MM.1S (cell line): ENCODE measurements at regions not wholly inside any gene's neighbourhood (a gene's known extent, or its start where the extent isn't known, plus 50 kb on each side); places are given as distances from the start of the nearest gene placed in this dataset.

ENCODE experiments used
- DNase-seq: peaks from one replicate; pipeline ENCODE4 v3.0.0-alpha.2; 2015
- H2AFZ ChIP-seq: fragments of 300-600 bp; sonication (generic); 2 replicates; pipeline ENCODE4 v1.6.0; 2016; ENCODE audit warnings: antibody characterized with exemption, low read length
- H3F3A ChIP-seq: fragments of 300-600 bp; sonication (generic); 2 replicates; pipeline ENCODE4 v1.6.1; 2016; ENCODE audit warnings: mild to moderate bottlenecking, antibody characterized with exemption, low read length, moderate library complexity, mixed read lengths; ENCODE audit not compliant: insufficient read depth
- H3K27ac ChIP-seq: fragments of 300-600 bp; sonication (generic); 2 replicates; pipeline ENCODE4 v1.5.1; 2016; ENCODE audit warnings: mild to moderate bottlenecking, low read length
- H3K27me3 ChIP-seq: fragments of 300-600 bp; sonication (generic); replicated peaks from 2 replicates; pipeline ENCODE4 v1.6.0; 2016; ENCODE audit warnings: low read length; ENCODE audit not compliant: insufficient read depth
- H3K36me3 ChIP-seq: fragments of 300-600 bp; sonication (generic); replicated peaks from 2 replicates; pipeline ENCODE4 v1.6.1; 2016; ENCODE audit warnings: mild to moderate bottlenecking, low read length, mixed read lengths; ENCODE audit not compliant: insufficient read depth
- H3K4me1 ChIP-seq: fragments of 300-600 bp; sonication (generic); 2 replicates; pipeline ENCODE4 v1.6.1; 2016; ENCODE audit warnings: low read length, mixed read lengths
- H3K4me2 ChIP-seq: fragments of 300-600 bp; sonication (generic); 2 replicates; pipeline ENCODE4 v1.6.0; 2016; ENCODE audit warnings: low read depth, low read length
- H3K4me3 ChIP-seq: fragments of 300-600 bp; sonication (generic); 2 replicates; pipeline ENCODE4 v1.5.1; 2016; ENCODE audit warnings: low read length, mixed read lengths
- H3K79me2 ChIP-seq: fragments of 300-600 bp; sonication (generic); 2 replicates; pipeline ENCODE4 v1.6.1; 2016; ENCODE audit warnings: mixed run types, low read length, mixed read lengths
- H3K9ac ChIP-seq: fragments of 300-600 bp; sonication (generic); 2 replicates; pipeline ENCODE4 v1.6.1; 2016; ENCODE audit warnings: low read length, mixed read lengths
- H3K9me2 ChIP-seq: fragments of 300-600 bp; sonication (generic); replicated peaks from 2 replicates; pipeline ENCODE4 v1.6.1; 2016; ENCODE audit warnings: mild to moderate bottlenecking, low read length, mixed read lengths; ENCODE audit not compliant: insufficient read depth
- H3K9me3 ChIP-seq: fragments of 300-600 bp; sonication (generic); replicated peaks from 2 replicates; pipeline ENCODE4 v1.6.1; 2016; ENCODE audit warnings: mild to moderate bottlenecking, low read length, mixed read lengths; ENCODE audit not compliant: insufficient read depth
- H4K20me1 ChIP-seq: fragments of 300-600 bp; sonication (generic); 2 replicates; pipeline ENCODE4 v1.6.1; 2016; ENCODE audit warnings: mild to moderate bottlenecking, low read length, moderate library complexity, mixed read lengths; ENCODE audit not compliant: insufficient read depth
- EZH2 ChIP-seq: fragments of 300-600 bp; sonication (generic); optimal IDR thresholded peaks from 2 replicates; pipeline ENCODE3; 2017; ENCODE audit warnings: low read depth, mild to moderate bottlenecking, antibody characterized with exemption, low read length, mixed read lengths
- EZH2phosphoT487 ChIP-seq: fragments of 300-600 bp; sonication (generic); IDR thresholded peaks from 2 replicates; pipeline ENCODE4 v1.6.1; 2018; ENCODE audit warnings: antibody characterized with exemption, low read length
- TF ChIP-seq, protein P1 (sequence below): fragments of 300-600 bp; sonication (generic); IDR thresholded peaks from 2 replicates; pipeline ENCODE4 v1.5.1; 2016; ENCODE audit warnings: antibody characterized with exemption, low read length, mixed read lengths

DNA sequence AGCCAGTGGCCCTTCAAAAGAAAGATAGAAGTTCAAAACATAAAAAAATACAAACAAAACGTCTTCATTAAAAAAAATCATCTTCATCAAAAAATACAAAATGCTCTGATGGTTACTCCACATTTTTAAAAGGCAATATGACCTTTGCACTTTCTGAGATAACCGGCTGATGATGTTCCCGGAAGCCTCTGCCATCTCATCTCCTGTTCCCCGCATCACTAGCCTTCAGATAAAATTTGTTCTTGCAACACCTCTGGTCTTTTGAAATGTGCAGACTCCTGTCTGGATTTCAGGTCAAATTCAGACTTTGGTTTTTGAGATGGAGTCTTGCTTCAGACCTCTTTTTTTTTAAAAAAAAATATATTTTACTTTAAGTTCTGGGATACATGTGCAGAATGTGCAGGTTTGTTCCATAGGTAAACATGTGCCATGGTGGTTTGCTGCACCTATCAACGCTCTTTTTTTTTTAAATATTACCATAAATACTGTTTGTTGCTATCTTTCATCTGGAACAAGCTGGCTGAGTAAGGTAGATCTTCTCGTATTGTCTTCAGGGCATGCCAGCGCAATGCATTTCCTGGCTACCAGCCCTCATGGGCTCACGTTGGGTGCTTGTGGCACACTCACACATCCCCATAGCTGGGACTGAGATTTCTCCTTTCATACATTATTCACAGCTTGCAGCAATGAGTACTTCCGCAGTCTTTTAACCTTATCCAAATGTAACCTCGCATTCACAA lies 418.9 kb upstream of the ARGLU1 start:
- Histone ChIP-seq H3K27me3 (no peaks in the 10 kb centered on the region), H3K9ac (no peak overlapping the region), H3K4me2 (no peak overlapping the region), H3K4me1 (no peaks in the 10 kb centered on the region), H3K79me2 (no peaks in the 10 kb centered on the region), H2AFZ (no peak overlapping the region), H3K27ac (no peak overlapping the region), H3K4me3 (no peak overlapping the region), H3K36me3 (no peaks in the 10 kb centered on the region), H3F3A (no peaks in the 10 kb centered on the region), H3K9me2 (no peaks in the 10 kb centered on the region), H4K20me1 (no peaks in the 10 kb centered on the region), H3K9me3 (no peaks in the 10 kb centered on the region)
- TF ChIP-seq EZH2, result no peak
- DNase-seq, result no peak

DNA sequence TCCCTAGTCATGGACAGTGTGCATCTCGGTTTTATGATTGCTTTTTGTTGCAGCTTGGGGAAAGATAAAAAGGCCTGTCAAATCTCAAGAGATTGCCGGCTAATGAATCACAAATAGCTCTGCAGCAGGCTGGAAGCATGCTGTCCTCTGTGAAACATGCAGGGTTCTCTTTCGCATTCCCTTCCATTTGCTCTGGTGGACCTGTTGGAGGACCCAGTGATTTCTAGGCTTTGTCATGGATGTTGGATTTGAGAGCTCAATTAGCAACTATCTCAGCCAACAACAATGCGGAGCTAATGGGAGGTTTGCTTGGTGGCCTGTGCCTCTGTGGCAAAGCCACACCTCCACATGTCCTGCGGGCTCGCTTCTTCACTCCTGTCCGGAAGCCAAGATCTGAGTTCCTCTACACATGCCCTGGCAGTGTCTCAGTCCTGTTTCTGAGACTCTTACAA lies 418.1 kb upstream of the ARGLU1 start:
- Histone ChIP-seq H2AFZ (no peak overlapping the region), H3K4me3 (no peak overlapping the region), H4K20me1 (no peaks in the 10 kb centered on the region), H3K9me3 (no peaks in the 10 kb centered on the region), H3K4me2 (no peak overlapping the region), H3K27me3 (no peaks in the 10 kb centered on the region), H3K36me3 (no peaks in the 10 kb centered on the region), H3K27ac (no peak overlapping the region), H3K9me2 (no peaks in the 10 kb centered on the region), H3K4me1 (no peaks in the 10 kb centered on the region), H3K9ac (no peak overlapping the region), H3K79me2 (no peaks in the 10 kb centered on the region), H3F3A (no peaks in the 10 kb centered on the region)
- DNase-seq, result no peak
- TF ChIP-seq, protein P1, sequence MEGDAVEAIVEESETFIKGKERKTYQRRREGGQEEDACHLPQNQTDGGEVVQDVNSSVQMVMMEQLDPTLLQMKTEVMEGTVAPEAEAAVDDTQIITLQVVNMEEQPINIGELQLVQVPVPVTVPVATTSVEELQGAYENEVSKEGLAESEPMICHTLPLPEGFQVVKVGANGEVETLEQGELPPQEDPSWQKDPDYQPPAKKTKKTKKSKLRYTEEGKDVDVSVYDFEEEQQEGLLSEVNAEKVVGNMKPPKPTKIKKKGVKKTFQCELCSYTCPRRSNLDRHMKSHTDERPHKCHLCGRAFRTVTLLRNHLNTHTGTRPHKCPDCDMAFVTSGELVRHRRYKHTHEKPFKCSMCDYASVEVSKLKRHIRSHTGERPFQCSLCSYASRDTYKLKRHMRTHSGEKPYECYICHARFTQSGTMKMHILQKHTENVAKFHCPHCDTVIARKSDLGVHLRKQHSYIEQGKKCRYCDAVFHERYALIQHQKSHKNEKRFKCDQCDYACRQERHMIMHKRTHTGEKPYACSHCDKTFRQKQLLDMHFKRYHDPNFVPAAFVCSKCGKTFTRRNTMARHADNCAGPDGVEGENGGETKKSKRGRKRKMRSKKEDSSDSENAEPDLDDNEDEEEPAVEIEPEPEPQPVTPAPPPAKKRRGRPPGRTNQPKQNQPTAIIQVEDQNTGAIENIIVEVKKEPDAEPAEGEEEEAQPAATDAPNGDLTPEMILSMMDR, result no peak
- TF ChIP-seq EZH2phosphoT487 (no peak), EZH2 (no peak)

DNA sequence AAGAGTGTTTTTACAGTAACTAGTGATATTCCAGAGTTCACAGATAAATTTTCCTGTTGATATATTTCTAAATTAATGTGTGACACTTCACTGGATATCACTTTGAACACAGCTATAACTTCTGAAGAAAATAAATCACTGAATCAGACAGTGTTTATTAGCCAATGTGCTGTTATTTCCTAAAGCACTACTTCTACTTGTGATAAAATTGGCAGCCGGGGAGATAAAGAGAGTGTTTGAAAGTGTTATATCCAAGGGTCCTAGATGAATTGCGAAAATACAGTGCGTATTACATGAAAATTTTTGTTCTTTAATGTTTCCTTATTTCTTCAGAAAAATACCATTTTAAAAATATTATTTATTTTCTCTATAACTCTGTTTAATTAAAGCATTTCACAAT lies 417.5 kb upstream of the ARGLU1 start:
- Histone ChIP-seq H3K4me3 (no peak overlapping the region), H3K4me2 (no peak overlapping the region), H3K9ac (no peak overlapping the region), H4K20me1 (no peaks in the 10 kb centered on the region), H3K9me2 (no peaks in the 10 kb centered on the region), H3K27ac (no peak overlapping the region), H3K9me3 (no peaks in the 10 kb centered on the region), H3K79me2 (no peaks in the 10 kb centered on the region), H2AFZ (no peak overlapping the region), H3F3A (no peaks in the 10 kb centered on the region), H3K4me1 (no peaks in the 10 kb centered on the region), H3K27me3 (no peaks in the 10 kb centered on the region), H3K36me3 (no peaks in the 10 kb centered on the region)
- TF ChIP-seq EZH2 (no peak), EZH2phosphoT487 (no peak)
- TF ChIP-seq, protein P1, result no peak
- no peak for DNase-seq

DNA sequence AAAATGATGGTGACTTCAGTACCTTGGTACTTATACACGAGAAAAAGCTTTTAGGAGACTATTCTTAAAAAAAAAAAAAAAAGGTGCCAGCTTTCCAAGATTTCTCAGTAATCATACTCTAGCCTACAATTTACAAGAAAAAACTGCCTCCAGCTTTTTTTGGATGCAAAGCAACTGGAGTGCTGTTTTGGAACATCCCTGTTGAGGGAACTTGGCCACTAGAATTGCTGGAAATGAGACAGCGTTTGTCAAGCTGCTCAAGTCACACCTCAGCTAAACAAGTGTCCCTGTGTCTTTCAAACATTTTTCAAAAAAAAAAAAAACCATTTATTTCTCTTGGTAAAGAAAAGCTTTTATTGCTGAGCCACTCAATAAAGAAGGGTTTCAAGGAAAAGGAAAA lies 413.1 kb upstream of the ARGLU1 start:
- Histone ChIP-seq H3F3A (no peaks in the 10 kb centered on the region), H3K4me1 (no peaks in the 10 kb centered on the region), H2AFZ (no peak overlapping the region), H3K36me3 (no peaks in the 10 kb centered on the region), H3K27me3 (no peaks in the 10 kb centered on the region), H3K9ac (no peak overlapping the region), H3K9me3 (no peaks in the 10 kb centered on the region), H3K79me2 (no peaks in the 10 kb centered on the region), H3K27ac (no peak overlapping the region), H3K4me3 (no peak overlapping the region), H3K9me2 (no peaks in the 10 kb centered on the region), H3K4me2 (no peak overlapping the region), H4K20me1 (no peaks in the 10 kb centered on the region)
- TF ChIP-seq EZH2phosphoT487, result no peak
- TF ChIP-seq, protein P1, result no peak
- no peak for TF ChIP-seq EZH2
- no peak for DNase-seq
